ENCODE measurements at regions not wholly inside any gene's neighbourhood (a gene's known extent, or its start where the extent isn't known, plus 50 kb on each side); places are given as distances from the start of the nearest gene placed in this dataset.

GRCh38 chr3:59517388-59517787, 467.6 kb upstream of the CFAP20DC start:
- peaks cover 0 to 3% (median 0%) of the 10 kb centered on the region in 11 donors for H3K9me3 Mint-ChIP-seq
- H3K4me3 Mint-ChIP-seq: peak overlapping the region in 2 of 10 donors; percentile 1 to 13
- DNase-seq (peak in 2 of 9 donors; percentile 8 to 9), ATAC-seq (no peak)
- intact Hi-C loops (cut with micrococcal nuclease): loop anchor here in 1 of 2 donors (5.0 kb wide), 1 partner anchor 65 kb away; no protein-coding TSS in a partner anchor
- peak overlapping the region in 2 of 9 donors; percentile 11 to 18 for H3K27ac Mint-ChIP-seq
- H3K27me3 ChIP-seq (ENCODE audit: control insufficient read depth in 2 of 2, insufficient read depth in 2 of 2, low read length in 2 of 2): no peaks in the 10 kb centered on the region
- no peaks in the 10 kb centered on the region for H3K9me3 ChIP-seq (ENCODE audit: control insufficient read depth in 2 of 3, low read length in 3 of 3)
- POLR2A ChIA-PET: interaction anchor here (0.8 kb wide), 1 partner anchor 125 kb away, joined by 3 read pairs; no protein-coding TSS in a partner anchor
- peaks cover 0 to 2% (median 0%) of the 10 kb centered on the region in 5 donors for H3K36me3 Mint-ChIP-seq
- CTCF ChIA-PET: no interaction called here
- H3K4me1 Mint-ChIP-seq: peaks cover 3 to 37% (median 9%) of the 10 kb centered on the region in 7 donors
- peaks cover 0 to 4% of the 10 kb centered on the region in 2 donors for H3K4me1 ChIP-seq (ENCODE audit: control insufficient read depth in 2 of 2, insufficient read depth in 2 of 2, low read length in 2 of 2)
- no peak overlapping the region for H3K27ac ChIP-seq (ENCODE audit: low read depth, low read length)
- H3K27me3 Mint-ChIP-seq: peaks cover 0 to 5% (median 0%) of the 10 kb centered on the region in 5 donors
- H3K36me3 ChIP-seq (ENCODE audit: control insufficient read depth in 2 of 3, insufficient read depth in 3 of 3, low read length in 3 of 3): no peaks in the 10 kb centered on the region
- H3K4me3 ChIP-seq (ENCODE audit: low read length): no peak overlapping the region

GRCh38 chr3:59515966-59516365, 466.1 kb upstream of the CFAP20DC start:
- H3K4me1 ChIP-seq (ENCODE audit: control insufficient read depth in 2 of 2, insufficient read depth in 2 of 2, low read length in 2 of 2): peaks cover 0 to 4% of the 10 kb centered on the region in 2 donors
- Mint-ChIP-seq H3K27me3 (peaks cover 0 to 14% (median 0%) of the 10 kb centered on the region in 5 donors), H3K9me3 (peaks cover 0 to 6% (median 0%) of the 10 kb centered on the region in 11 donors), H3K4me1 (peaks cover 5 to 44% (median 15%) of the 10 kb centered on the region in 7 donors), H3K36me3 (peaks cover 0 to 2% (median 0%) of the 10 kb centered on the region in 5 donors), H3K27ac (peak overlapping the region in 2 of 9 donors; percentile 16 to 36), H3K4me3 (no peak overlapping the region)
- no peaks in the 10 kb centered on the region for H3K36me3 ChIP-seq (ENCODE audit: control insufficient read depth in 2 of 3, insufficient read depth in 3 of 3, low read length in 3 of 3)
- H3K27me3 ChIP-seq (ENCODE audit: control insufficient read depth in 2 of 2, insufficient read depth in 2 of 2, low read length in 2 of 2): no peaks in the 10 kb centered on the region
- intact Hi-C loops (cut with micrococcal nuclease): loop anchor here in 1 of 2 donors (5.0 kb wide), 1 partner anchor 64 kb away; no protein-coding TSS in a partner anchor
- no peak for DNase-seq
- ChIA-PET CTCF (interaction anchor here (0.6 kb wide), 1 partner anchor 1538 kb away, joined by 3 read pairs; no protein-coding TSS in a partner anchor), POLR2A (no interaction called here)
- ATAC-seq: no peak
- no peak overlapping the region for H3K4me3 ChIP-seq (ENCODE audit: low read length)
- H3K9me3 ChIP-seq (ENCODE audit: control insufficient read depth in 2 of 3, low read length in 3 of 3): no peaks in the 10 kb centered on the region
- no peak overlapping the region for H3K27ac ChIP-seq (ENCODE audit: low read depth, low read length)

GRCh38 chr3:59514865-59515482, 465.1 kb upstream of the CFAP20DC start:
- peaks cover 0 to 6% (median 0%) of the 10 kb centered on the region in 11 donors for H3K9me3 Mint-ChIP-seq
- no peak overlapping the region for H3K27ac Mint-ChIP-seq
- Histone ChIP-seq H3K27ac (ENCODE audit: low read depth, low read length) (no peak overlapping the region), H3K9me3 (ENCODE audit: control insufficient read depth in 2 of 3, low read length in 3 of 3) (no peaks in the 10 kb centered on the region), H3K27me3 (ENCODE audit: control insufficient read depth in 2 of 2, insufficient read depth in 2 of 2, low read length in 2 of 2) (no peaks in the 10 kb centered on the region), H3K4me1 (ENCODE audit: control insufficient read depth in 2 of 2, insufficient read depth in 2 of 2, low read length in 2 of 2) (peaks cover 0 to 4% of the 10 kb centered on the region in 2 donors), H3K36me3 (ENCODE audit: control insufficient read depth in 2 of 3, insufficient read depth in 3 of 3, low read length in 3 of 3) (no peaks in the 10 kb centered on the region), H3K4me3 (ENCODE audit: low read length) (no peak overlapping the region)
- peaks cover 0 to 2% (median 0%) of the 10 kb centered on the region in 5 donors for H3K36me3 Mint-ChIP-seq
- peaks cover 5 to 44% (median 15%) of the 10 kb centered on the region in 7 donors for H3K4me1 Mint-ChIP-seq
- no peak overlapping the region for H3K4me3 Mint-ChIP-seq
- POLR2A ChIA-PET: no interaction called here
- peaks cover 0 to 14% (median 0%) of the 10 kb centered on the region in 5 donors for H3K27me3 Mint-ChIP-seq
- CTCF ChIA-PET: no interaction called here
- intact Hi-C loops (cut with micrococcal nuclease): loop anchor here in 1 of 2 donors (5.0 kb wide), 1 partner anchor 63 kb away; no protein-coding TSS in a partner anchor
- peak; percentile 47 for ATAC-seq
- no peak for DNase-seq

GRCh38 chr3:59513570-59513969, 463.7 kb upstream of the CFAP20DC start:
- Mint-ChIP-seq H3K27ac (no peak overlapping the region), H3K4me1 (peaks cover 5 to 44% (median 15%) of the 10 kb centered on the region in 7 donors), H3K27me3 (peaks cover 0 to 24% (median 4%) of the 10 kb centered on the region in 5 donors), H3K9me3 (peaks cover 0 to 3% (median 0%) of the 10 kb centered on the region in 11 donors), H3K36me3 (peaks cover under 1 to 5% (median 3%) of the 10 kb centered on the region in 5 donors), H3K4me3 (no peak overlapping the region)
- CTCF ChIA-PET: no interaction called here
- H3K4me1 ChIP-seq (ENCODE audit: control insufficient read depth in 2 of 2, insufficient read depth in 2 of 2, low read length in 2 of 2): peaks cover 0 to 4% of the 10 kb centered on the region in 2 donors
- intact Hi-C loops (cut with micrococcal nuclease): no loop called here
- DNase-seq (no peak), ATAC-seq (no peak)
- no peak overlapping the region for H3K4me3 ChIP-seq (ENCODE audit: low read length)
- H3K27ac ChIP-seq (ENCODE audit: low read depth, low read length): no peak overlapping the region
- H3K9me3 ChIP-seq (ENCODE audit: control insufficient read depth in 2 of 3, low read length in 3 of 3): no peaks in the 10 kb centered on the region
- H3K36me3 ChIP-seq (ENCODE audit: control insufficient read depth in 2 of 3, insufficient read depth in 3 of 3, low read length in 3 of 3): no peaks in the 10 kb centered on the region
- POLR2A ChIA-PET: no interaction called here
- H3K27me3 ChIP-seq (ENCODE audit: control insufficient read depth in 2 of 2, insufficient read depth in 2 of 2, low read length in 2 of 2): no peaks in the 10 kb centered on the region

DNA sequence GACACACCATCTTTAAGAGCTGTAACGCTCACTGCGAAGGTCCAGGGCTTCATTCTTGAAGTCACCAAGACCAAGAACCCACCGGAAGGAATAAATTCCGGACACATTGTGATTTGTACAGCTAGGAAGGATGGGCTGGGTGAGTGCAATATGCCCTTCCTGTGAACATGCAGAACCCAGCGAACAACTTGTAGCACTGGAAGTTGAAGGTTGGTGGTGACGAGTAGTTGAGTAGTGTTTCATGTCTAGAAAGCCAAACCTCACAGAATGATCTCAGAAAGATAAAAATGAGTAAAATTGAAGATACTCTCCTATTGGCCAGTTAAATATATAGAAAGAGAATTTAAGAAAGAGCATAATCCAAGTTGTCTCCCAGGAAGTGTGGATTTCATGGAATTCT, 462.2 kb upstream of the CFAP20DC start:
- no peaks in the 10 kb centered on the region for H3K27me3 ChIP-seq (ENCODE audit: control insufficient read depth in 2 of 2, insufficient read depth in 2 of 2, low read length in 2 of 2)
- ChIA-PET POLR2A (no interaction called here), CTCF (no interaction called here)
- no peaks in the 10 kb centered on the region for H3K36me3 ChIP-seq (ENCODE audit: control insufficient read depth in 2 of 3, insufficient read depth in 3 of 3, low read length in 3 of 3)
- peaks cover 0 to 6% (median 0%) of the 10 kb centered on the region in 11 donors for H3K9me3 Mint-ChIP-seq
- H3K27ac Mint-ChIP-seq: peak overlapping the region in 1 of 9 donors; percentile 32
- ATAC-seq (no peak), DNase-seq (no peak)
- H3K36me3 Mint-ChIP-seq: peaks cover 0 to 5% (median 4%) of the 10 kb centered on the region in 5 donors
- no peak overlapping the region for H3K4me3 Mint-ChIP-seq
- H3K4me1 Mint-ChIP-seq: peaks cover 1 to 33% (median 7%) of the 10 kb centered on the region in 7 donors
- H3K4me3 ChIP-seq (ENCODE audit: low read length): no peak overlapping the region
- H3K27ac ChIP-seq (ENCODE audit: low read depth, low read length): no peak overlapping the region
- peaks cover 0 to 25% (median 4%) of the 10 kb centered on the region in 5 donors for H3K27me3 Mint-ChIP-seq
- intact Hi-C loops (cut with micrococcal nuclease): no loop called here
- H3K4me1 ChIP-seq (ENCODE audit: control insufficient read depth in 2 of 2, insufficient read depth in 2 of 2, low read length in 2 of 2): peaks cover 0 to 4% of the 10 kb centered on the region in 2 donors
- no peaks in the 10 kb centered on the region for H3K9me3 ChIP-seq (ENCODE audit: control insufficient read depth in 2 of 3, low read length in 3 of 3)

DNA sequence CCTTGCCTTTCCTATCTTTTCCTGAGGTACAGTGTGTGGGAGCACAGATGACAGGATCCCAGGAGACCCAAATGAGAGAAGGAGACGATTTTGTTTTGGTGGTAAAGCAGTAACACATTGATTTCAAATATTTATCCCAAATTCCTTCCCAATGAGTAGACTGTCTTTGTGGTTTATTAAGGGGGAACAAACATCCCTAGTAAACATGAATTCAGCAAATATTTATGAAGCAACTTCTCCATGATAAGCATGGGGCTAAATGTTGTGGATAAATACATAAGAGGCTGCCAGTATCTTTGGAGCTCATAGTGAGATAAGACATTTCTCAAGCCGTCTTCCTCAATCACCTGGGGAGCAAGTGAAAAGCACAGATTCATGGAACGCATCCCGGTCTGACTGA, 460.8 kb upstream of the CFAP20DC start:
- H3K9me3 Mint-ChIP-seq: peaks cover 0 to 6% (median 0%) of the 10 kb centered on the region in 11 donors
- Histone ChIP-seq H3K27me3 (ENCODE audit: control insufficient read depth in 2 of 2, insufficient read depth in 2 of 2, low read length in 2 of 2) (no peaks in the 10 kb centered on the region), H3K4me1 (ENCODE audit: control insufficient read depth in 2 of 2, insufficient read depth in 2 of 2, low read length in 2 of 2) (peaks cover 0 to 1% of the 10 kb centered on the region in 2 donors), H3K27ac (ENCODE audit: low read depth, low read length) (no peak overlapping the region), H3K4me3 (ENCODE audit: low read length) (no peak overlapping the region), H3K9me3 (ENCODE audit: control insufficient read depth in 2 of 3, low read length in 3 of 3) (no peaks in the 10 kb centered on the region), H3K36me3 (ENCODE audit: control insufficient read depth in 2 of 3, insufficient read depth in 3 of 3, low read length in 3 of 3) (no peaks in the 10 kb centered on the region)
- no peak for ATAC-seq
- peaks cover 1 to 18% (median 6%) of the 10 kb centered on the region in 7 donors for H3K4me1 Mint-ChIP-seq
- POLR2A ChIA-PET: no interaction called here
- H3K27ac Mint-ChIP-seq: no peak overlapping the region
- no peak for DNase-seq
- H3K4me3 Mint-ChIP-seq: no peak overlapping the region
- intact Hi-C loops (cut with micrococcal nuclease): no loop called here
- CTCF ChIA-PET: no interaction called here
- peaks cover 0 to 5% (median 4%) of the 10 kb centered on the region in 5 donors for H3K36me3 Mint-ChIP-seq
- peaks cover 0 to 20% (median 4%) of the 10 kb centered on the region in 5 donors for H3K27me3 Mint-ChIP-seq
